ENCODE measurements at regions not wholly inside any gene's neighbourhood (a gene's known extent, or its start where the extent isn't known, plus 50 kb on each side); places are given as distances from the start of the nearest gene placed in this dataset.

DNA sequence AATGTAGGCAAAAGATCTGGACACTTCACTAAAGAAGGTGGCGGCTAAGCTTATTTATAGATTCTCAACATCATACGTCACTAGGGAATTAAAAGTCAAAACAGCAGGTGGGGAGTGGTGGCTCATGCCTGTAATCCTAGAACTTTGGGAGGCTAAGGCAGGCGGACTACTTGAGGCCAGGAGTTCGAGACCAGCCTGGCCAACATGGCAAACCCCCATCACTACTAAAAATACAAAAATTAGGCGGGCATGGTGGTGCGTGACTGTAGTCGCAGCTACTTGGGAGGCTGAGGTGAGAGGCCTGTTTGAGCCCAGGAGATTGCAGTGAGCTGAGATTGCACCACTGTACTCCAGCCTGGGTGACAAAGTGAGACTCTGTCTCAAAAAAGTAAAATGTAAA lies 74.6 kb downstream of the GPX5 start:
- no peaks in the 10 kb centered on the region for H3K36me3 Mint-ChIP-seq (ENCODE audit: low read depth)
- peaks cover 6% of the 10 kb centered on the region for H3K27me3 Mint-ChIP-seq (ENCODE audit: low read depth)
- H3K4me1 Mint-ChIP-seq = peaks cover 7% of the 10 kb centered on the region
- no peak overlapping the region for H3K4me3 Mint-ChIP-seq
- H3K27ac Mint-ChIP-seq = no peak overlapping the region
- TF ChIP-seq, protein P1, sequence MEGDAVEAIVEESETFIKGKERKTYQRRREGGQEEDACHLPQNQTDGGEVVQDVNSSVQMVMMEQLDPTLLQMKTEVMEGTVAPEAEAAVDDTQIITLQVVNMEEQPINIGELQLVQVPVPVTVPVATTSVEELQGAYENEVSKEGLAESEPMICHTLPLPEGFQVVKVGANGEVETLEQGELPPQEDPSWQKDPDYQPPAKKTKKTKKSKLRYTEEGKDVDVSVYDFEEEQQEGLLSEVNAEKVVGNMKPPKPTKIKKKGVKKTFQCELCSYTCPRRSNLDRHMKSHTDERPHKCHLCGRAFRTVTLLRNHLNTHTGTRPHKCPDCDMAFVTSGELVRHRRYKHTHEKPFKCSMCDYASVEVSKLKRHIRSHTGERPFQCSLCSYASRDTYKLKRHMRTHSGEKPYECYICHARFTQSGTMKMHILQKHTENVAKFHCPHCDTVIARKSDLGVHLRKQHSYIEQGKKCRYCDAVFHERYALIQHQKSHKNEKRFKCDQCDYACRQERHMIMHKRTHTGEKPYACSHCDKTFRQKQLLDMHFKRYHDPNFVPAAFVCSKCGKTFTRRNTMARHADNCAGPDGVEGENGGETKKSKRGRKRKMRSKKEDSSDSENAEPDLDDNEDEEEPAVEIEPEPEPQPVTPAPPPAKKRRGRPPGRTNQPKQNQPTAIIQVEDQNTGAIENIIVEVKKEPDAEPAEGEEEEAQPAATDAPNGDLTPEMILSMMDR (IDR thresholded peaks at IDR 0.05; ENCODE audit: unreplicated experiment in 3 of 3) = no peak
- peaks cover 6% of the 10 kb centered on the region for H3K9me3 Mint-ChIP-seq

DNA sequence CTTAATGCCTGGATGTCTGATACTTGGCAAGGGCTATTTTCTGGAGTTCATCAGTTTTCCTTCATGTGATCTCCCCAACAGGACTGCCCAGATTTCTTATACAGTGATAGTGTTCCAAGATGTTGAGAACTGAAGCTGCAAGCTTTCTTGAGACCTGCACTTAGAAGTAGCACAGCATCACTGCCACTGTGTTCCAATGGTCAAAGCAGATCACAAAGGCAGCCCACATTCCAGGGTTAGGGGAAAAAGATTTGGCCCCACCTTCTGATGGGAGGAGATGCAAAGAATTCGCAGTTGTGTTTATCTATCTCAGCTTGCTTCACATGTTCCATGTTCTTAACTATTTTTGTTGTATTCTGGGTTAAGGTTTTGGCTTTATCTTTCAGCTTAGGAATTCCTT lies 78.2 kb downstream of the GPX5 start:
- Mint-ChIP-seq H3K4me3 (no peak overlapping the region), H3K27ac (no peak overlapping the region), H3K4me1 (peaks cover 27% of the 10 kb centered on the region), H3K9me3 (peaks cover 6% of the 10 kb centered on the region), H3K36me3 (ENCODE audit: low read depth) (no peaks in the 10 kb centered on the region), H3K27me3 (ENCODE audit: low read depth) (no peaks in the 10 kb centered on the region)
- TF ChIP-seq, protein P1 (IDR thresholded peaks at IDR 0.05; ENCODE audit: unreplicated experiment in 3 of 3) = no peak

- Mint-ChIP-seq H3K4me1 (peaks cover 27% of the 10 kb centered on the region), H3K36me3 (ENCODE audit: low read depth) (no peaks in the 10 kb centered on the region), H3K27me3 (ENCODE audit: low read depth) (no peaks in the 10 kb centered on the region), H3K27ac (peak overlapping the region; percentile 83 to 94 (median 92)), H3K9me3 (no peaks in the 10 kb centered on the region), H3K4me3 (peak overlapping the region; percentile 78 to 86 (median 84))
- TF ChIP-seq, protein P1 (IDR thresholded peaks at IDR 0.05; ENCODE audit: unreplicated experiment in 3 of 3) = peak; percentile 52 to 57 (median 56)
Measured at GRCh38 chr6:28606424-28607391, 81.0 kb downstream of the GPX5 start.

- no peaks in the 10 kb centered on the region for H3K36me3 Mint-ChIP-seq (ENCODE audit: low read depth)
- H3K27me3 Mint-ChIP-seq (ENCODE audit: low read depth) = no peaks in the 10 kb centered on the region
- TF ChIP-seq, protein P1 (IDR thresholded peaks at IDR 0.05; ENCODE audit: unreplicated experiment in 3 of 3) = no peak
- peak overlapping the region; percentile 83 to 94 (median 92) for H3K27ac Mint-ChIP-seq
- no peaks in the 10 kb centered on the region for H3K9me3 Mint-ChIP-seq
- peak overlapping the region; percentile 9 to 86 (median 33) for H3K4me3 Mint-ChIP-seq
- peaks cover 27% of the 10 kb centered on the region for H3K4me1 Mint-ChIP-seq
Measured at GRCh38 chr6:28607990-28608389, 82.3 kb downstream of the GPX5 start.

DNA sequence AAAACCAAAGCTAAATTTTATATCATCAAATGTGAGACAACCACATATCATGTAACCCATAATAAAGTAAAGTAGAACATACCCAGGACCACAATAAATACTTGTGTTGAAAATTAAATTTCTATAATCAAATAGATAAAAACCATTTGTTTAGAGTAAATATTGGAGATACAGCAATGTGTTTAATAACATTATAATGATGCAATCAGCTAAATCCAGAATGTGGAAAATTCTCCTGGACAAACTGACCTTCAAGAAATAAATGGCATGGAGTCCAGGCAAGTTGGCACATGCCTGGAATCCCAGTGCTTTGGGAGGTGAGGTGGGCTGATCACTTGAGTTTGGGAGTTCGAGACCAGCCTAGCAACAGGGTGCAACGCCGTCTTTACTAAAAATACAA lies 84.0 kb downstream of the GPX5 start:
- Mint-ChIP-seq H3K27ac (no peak overlapping the region), H3K9me3 (no peaks in the 10 kb centered on the region), H3K27me3 (ENCODE audit: low read depth) (no peaks in the 10 kb centered on the region), H3K36me3 (ENCODE audit: low read depth) (no peaks in the 10 kb centered on the region), H3K4me3 (no peak overlapping the region), H3K4me1 (peaks cover 27% of the 10 kb centered on the region)
- TF ChIP-seq, protein P1 (IDR thresholded peaks at IDR 0.05; ENCODE audit: unreplicated experiment in 3 of 3) = no peak

- Mint-ChIP-seq H3K9me3 (peaks cover 3% of the 10 kb centered on the region), H3K27ac (peak overlapping the region in 1 of 3 experiments; percentile 85), H3K4me1 (no peaks in the 10 kb centered on the region), H3K36me3 (ENCODE audit: low read depth) (no peaks in the 10 kb centered on the region), H3K4me3 (no peak overlapping the region), H3K27me3 (ENCODE audit: low read depth) (peaks cover 4% of the 10 kb centered on the region)
- TF ChIP-seq, protein P1 (IDR thresholded peaks at IDR 0.05; ENCODE audit: unreplicated experiment in 3 of 3) = no peak
Measured at GRCh38 chr6:28615616-28615954, 89.9 kb downstream of the GPX5 start.
